Endodermal cell (in vitro differentiated cells): ENCODE measurements at regions not wholly inside any gene's neighbourhood (a gene's known extent, or its start where the extent isn't known, plus 50 kb on each side); places are given as distances from the start of the nearest gene placed in this dataset.

ENCODE experiments used
- DNase-seq: peaks from one replicate; pipeline ENCODE4 v3.0.0-alpha.2; 2017
- H3K27ac ChIP-seq: 2 replicates; pipeline ENCODE4 v1.5.1; 2013; ENCODE audit warnings: mild to moderate bottlenecking, low read depth, low read length, moderate library complexity
- H3K27me3 ChIP-seq: 2 replicates; pipeline ENCODE4 v1.6.1; 2013; ENCODE audit warnings: mild to moderate bottlenecking, low read length, moderate library complexity; ENCODE audit not compliant: insufficient read depth, control insufficient read depth, poor library complexity, severe bottlenecking
- H3K36me3 ChIP-seq: 2 replicates; pipeline ENCODE4 v1.7.0; 2013; ENCODE audit warnings: mild to moderate bottlenecking, low read length, moderate library complexity; ENCODE audit not compliant: control insufficient read depth, insufficient read depth
- H3K4me1 ChIP-seq: one replicate; pipeline ENCODE4 v1.7.0; 2013; ENCODE audit warnings: low read length; ENCODE audit not compliant: control insufficient read depth, insufficient read depth
- H3K4me3 ChIP-seq: 2 replicates; pipeline ENCODE4 v1.5.1; 2013; ENCODE audit warnings: mild to moderate bottlenecking, low read length, moderate library complexity
- H3K9ac ChIP-seq: 2 replicates; pipeline ENCODE4 v1.6.1; 2013; ENCODE audit warnings: mild to moderate bottlenecking, low read length, moderate library complexity; ENCODE audit not compliant: poor library complexity, severe bottlenecking; ENCODE audit errors: extremely low read depth
- H3K9me3 ChIP-seq: 2 replicates; pipeline ENCODE4 v1.6.1; 2013; ENCODE audit warnings: mild to moderate bottlenecking, low read length, moderate library complexity; ENCODE audit not compliant: control insufficient read depth
- H3K27ac Mint-ChIP-seq: 2 replicates; pipeline ENCODE4 v1.8.0; 2020; ENCODE audit warnings: mixed read lengths
- H3K27me3 Mint-ChIP-seq: 2 replicates; pipeline ENCODE4 v1.8.0; 2021; ENCODE audit warnings: mild to moderate bottlenecking, mixed read lengths; ENCODE audit not compliant: insufficient read depth
- H3K36me3 Mint-ChIP-seq: 2 replicates; pipeline ENCODE4 v1.8.0; 2020; ENCODE audit warnings: low read depth, mixed read lengths
- H3K4me1 Mint-ChIP-seq: 2 replicates; pipeline ENCODE4 v1.8.0; 2020; ENCODE audit warnings: mixed read lengths
- H3K4me3 Mint-ChIP-seq: 2 replicates; pipeline ENCODE4 v1.8.0; 2020; ENCODE audit warnings: mild to moderate bottlenecking, moderate library complexity, mixed read lengths
- H3K9me3 Mint-ChIP-seq: 2 replicates; pipeline ENCODE4 v1.8.0; 2020; ENCODE audit warnings: mild to moderate bottlenecking, mixed read lengths
- CTCF ChIP-seq: fragments of 200-600 bp; sonication (generic); conservative IDR thresholded peaks from 2 replicates; pipeline ENCODE4 v1.5.0; 2021; ENCODE audit warnings: antibody characterized with exemption, mild to moderate bottlenecking
- WGBS, 2 experiments: methylation state at CpG; one replicate each; pipeline versions ENCODE4 v1.1.5 to v1.1.7; 2013; ENCODE audit warnings: missing lambda C conversion rate in 2 of 2, mixed read lengths in 1 of 2; ENCODE audit not compliant: insufficient coverage in 1 of 2, insufficient read length in 1 of 2; 5-methylcytosine and 5-hydroxymethylcytosine counted together

GRCh38 chr4:184575306-184575705, 73.9 kb downstream of the CASP3 start:
- no peak overlapping the region for H3K27ac ChIP-seq
- no peaks in the 10 kb centered on the region for H3K36me3 ChIP-seq
- no peak for DNase-seq
- H3K9me3 ChIP-seq = no peaks in the 10 kb centered on the region
- no peaks in the 10 kb centered on the region for H3K27me3 ChIP-seq
- TF ChIP-seq CTCF = peak; percentile 39
- Mint-ChIP-seq H3K36me3 (no peaks in the 10 kb centered on the region), H3K4me3 (no peak overlapping the region), H3K27ac (no peak overlapping the region), H3K9me3 (peaks cover 18% of the 10 kb centered on the region), H3K27me3 (no peaks in the 10 kb centered on the region), H3K4me1 (no peaks in the 10 kb centered on the region)
- H3K9ac ChIP-seq = no peak overlapping the region
- H3K4me3 ChIP-seq = no peak overlapping the region
- WGBS, 2 experiments = no CpG with 5 or more reads among the region's 1 CpG
- H3K4me1 ChIP-seq = no peaks in the 10 kb centered on the region

DNA sequence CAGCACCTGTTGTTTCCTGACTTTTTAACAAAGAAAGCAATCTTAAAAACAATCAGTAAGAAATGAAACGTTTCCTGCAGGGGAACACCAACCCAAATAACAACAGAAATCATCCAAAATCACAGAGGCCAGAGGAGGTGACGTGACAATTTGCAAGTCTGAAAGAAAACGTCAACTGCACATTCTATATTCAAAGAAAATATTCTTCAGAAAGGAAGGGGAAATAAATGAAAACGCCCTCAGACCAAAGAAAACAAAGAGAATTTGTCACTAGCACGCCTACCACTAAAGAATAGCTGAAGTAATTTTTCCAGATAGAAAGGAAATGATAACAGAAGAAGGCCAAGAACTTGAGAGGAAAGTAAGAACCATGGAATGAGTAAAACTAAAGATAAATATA, 74.4 kb downstream of the CASP3 start:
- DNase-seq = no peak
- H3K9ac ChIP-seq = no peak overlapping the region
- no peak overlapping the region for H3K27ac Mint-ChIP-seq
- no peaks in the 10 kb centered on the region for H3K4me1 ChIP-seq
- H3K9me3 ChIP-seq = no peaks in the 10 kb centered on the region
- WGBS, 2 experiments = 92% methylated on average over 5 of the region's 5 CpGs; no CpG with 5 or more reads in 1 of the 2 experiments
- no peak overlapping the region for H3K4me3 Mint-ChIP-seq
- TF ChIP-seq CTCF = no peak
- H3K4me3 ChIP-seq = no peak overlapping the region
- no peaks in the 10 kb centered on the region for H3K36me3 Mint-ChIP-seq
- no peak overlapping the region for H3K27ac ChIP-seq
- H3K9me3 Mint-ChIP-seq = peaks cover 13% of the 10 kb centered on the region
- H3K4me1 Mint-ChIP-seq = no peaks in the 10 kb centered on the region
- H3K27me3 ChIP-seq = no peaks in the 10 kb centered on the region
- no peaks in the 10 kb centered on the region for H3K36me3 ChIP-seq
- H3K27me3 Mint-ChIP-seq = no peaks in the 10 kb centered on the region

DNA sequence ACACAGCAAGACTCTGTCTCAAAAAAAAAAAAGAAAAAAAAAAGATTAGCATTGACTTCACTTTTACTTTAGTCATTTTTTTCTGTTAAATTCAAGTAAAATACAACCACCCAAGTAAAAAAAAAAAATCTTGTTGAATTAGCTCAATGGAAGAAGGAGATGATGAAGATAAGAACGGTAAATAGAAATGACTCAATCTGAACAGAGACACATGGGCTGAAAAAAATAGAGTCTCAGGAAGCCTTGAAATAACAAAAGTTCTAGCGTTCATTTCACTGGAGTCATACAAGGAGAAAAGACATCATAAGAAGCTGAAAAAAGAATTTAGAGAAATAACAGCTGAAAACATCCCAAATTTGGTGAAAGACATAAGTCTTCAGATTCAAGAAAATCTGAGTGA, 75.5 kb downstream of the CASP3 start:
- H3K4me1 Mint-ChIP-seq = no peaks in the 10 kb centered on the region
- H3K36me3 ChIP-seq = no peaks in the 10 kb centered on the region
- no peak overlapping the region for H3K9ac ChIP-seq
- no peak for TF ChIP-seq CTCF
- 90 to 93% methylated on average over 2 of the region's 2 CpGs for WGBS, 2 experiments
- no peaks in the 10 kb centered on the region for H3K9me3 ChIP-seq
- no peak for DNase-seq
- no peaks in the 10 kb centered on the region for H3K27me3 ChIP-seq
- peaks cover 9% of the 10 kb centered on the region for H3K9me3 Mint-ChIP-seq
- H3K36me3 Mint-ChIP-seq = no peaks in the 10 kb centered on the region
- H3K4me3 ChIP-seq = no peak overlapping the region
- H3K4me1 ChIP-seq = no peaks in the 10 kb centered on the region
- H3K4me3 Mint-ChIP-seq = no peak overlapping the region
- no peaks in the 10 kb centered on the region for H3K27me3 Mint-ChIP-seq
- H3K27ac ChIP-seq = no peak overlapping the region
- no peak overlapping the region for H3K27ac Mint-ChIP-seq
